ENCODE measurements at regions not wholly inside any gene's neighbourhood (a gene's known extent, or its start where the extent isn't known, plus 50 kb on each side); places are given as distances from the start of the nearest gene placed in this dataset.

- no peak for TF ChIP-seq CTCF (IDR thresholded peaks at IDR 0.05)
- Histone ChIP-seq H3K4me1 (no peaks in the 10 kb centered on the region), H3K9me3 (no peaks in the 10 kb centered on the region), H3K27ac (no peak overlapping the region), H3K36me3 (no peaks in the 10 kb centered on the region), H3K27me3 (no peaks in the 10 kb centered on the region), H3K4me3 (no peak overlapping the region)
- no peak for DNase-seq
- intact Hi-C loops (cut with DNase I; ENCODE audit: low total_unique reads): no loop called here
Observed at GRCh38 chr5:165783024-165783423, 2277.6 kb downstream of the MAT2B start.

DNA sequence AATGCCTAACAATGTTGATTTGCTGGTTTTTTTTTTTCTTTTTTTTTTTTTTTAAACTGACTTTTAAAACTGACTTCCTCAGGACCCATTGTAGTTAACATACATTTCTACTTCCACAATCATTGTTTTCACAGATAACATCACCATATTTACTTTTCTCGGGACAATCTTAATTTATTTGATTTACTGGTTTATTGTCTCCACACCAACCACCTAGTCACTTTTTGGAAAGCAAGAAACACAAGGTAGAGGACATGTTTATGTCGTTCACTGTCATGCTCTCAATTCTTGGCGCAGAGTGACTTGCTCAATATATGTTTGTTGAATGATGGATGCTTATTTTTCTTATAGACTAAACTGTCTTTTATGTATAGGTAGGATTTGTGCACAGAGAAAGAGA is 2280.7 kb downstream of the MAT2B start:
- no peak for DNase-seq
- Histone ChIP-seq H3K27me3 (no peaks in the 10 kb centered on the region), H3K9me3 (no peaks in the 10 kb centered on the region), H3K4me1 (no peaks in the 10 kb centered on the region), H3K4me3 (no peak overlapping the region), H3K36me3 (no peaks in the 10 kb centered on the region), H3K27ac (no peak overlapping the region)
- TF ChIP-seq CTCF (IDR thresholded peaks at IDR 0.05): no peak
- intact Hi-C loops (cut with DNase I; ENCODE audit: low total_unique reads): no loop called here

DNA sequence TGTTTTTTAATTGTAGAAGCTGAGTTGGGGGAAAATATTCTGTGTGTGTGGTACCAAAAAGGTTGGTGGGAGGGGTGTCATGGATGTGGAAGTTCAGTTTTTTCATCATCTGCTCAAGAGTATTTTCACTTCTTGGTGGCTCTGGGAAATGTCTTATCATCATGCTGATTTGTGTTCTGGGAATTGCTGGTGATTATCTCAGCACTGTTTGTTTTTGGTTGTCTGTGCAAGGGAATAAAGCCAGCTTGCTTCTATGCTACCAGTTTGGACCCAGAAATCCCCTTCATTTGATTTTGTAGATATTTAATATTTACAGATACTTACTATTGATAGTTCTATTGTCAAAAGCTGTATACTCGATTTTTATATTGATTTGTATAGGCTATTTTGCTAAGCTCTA is 2289.7 kb downstream of the MAT2B start:
- Histone ChIP-seq H3K9me3 (peaks cover 0 to 4% (median 0%) of the 10 kb centered on the region in 3 donors), H3K4me3 (no peak overlapping the region), H3K27me3 (no peaks in the 10 kb centered on the region), H3K4me1 (no peaks in the 10 kb centered on the region), H3K36me3 (no peaks in the 10 kb centered on the region), H3K27ac (no peak overlapping the region)
- no peak for DNase-seq
- intact Hi-C loops (cut with DNase I; ENCODE audit: low total_unique reads): no loop called here
- no peak for TF ChIP-seq CTCF (IDR thresholded peaks at IDR 0.05)

GRCh38 chr5:165805756-165806155 is 2300.3 kb downstream of the MAT2B start:
- Histone ChIP-seq H3K4me1 (no peaks in the 10 kb centered on the region), H3K36me3 (no peaks in the 10 kb centered on the region), H3K9me3 (no peaks in the 10 kb centered on the region), H3K27me3 (no peaks in the 10 kb centered on the region), H3K4me3 (no peak overlapping the region), H3K27ac (no peak overlapping the region)
- TF ChIP-seq CTCF (IDR thresholded peaks at IDR 0.05): no peak
- intact Hi-C loops (cut with DNase I; ENCODE audit: low total_unique reads): no loop called here
- DNase-seq: no peak

GRCh38 chr5:165808335-165808734 is 2302.9 kb downstream of the MAT2B start:
- no peak overlapping the region for H3K4me3 ChIP-seq
- no peaks in the 10 kb centered on the region for H3K36me3 ChIP-seq
- H3K27me3 ChIP-seq: no peaks in the 10 kb centered on the region
- no peak for DNase-seq
- H3K9me3 ChIP-seq: no peaks in the 10 kb centered on the region
- intact Hi-C loops (cut with DNase I; ENCODE audit: low total_unique reads): no loop called here
- no peak for TF ChIP-seq CTCF (IDR thresholded peaks at IDR 0.05)
- H3K4me1 ChIP-seq: no peaks in the 10 kb centered on the region
- no peak overlapping the region for H3K27ac ChIP-seq

DNA sequence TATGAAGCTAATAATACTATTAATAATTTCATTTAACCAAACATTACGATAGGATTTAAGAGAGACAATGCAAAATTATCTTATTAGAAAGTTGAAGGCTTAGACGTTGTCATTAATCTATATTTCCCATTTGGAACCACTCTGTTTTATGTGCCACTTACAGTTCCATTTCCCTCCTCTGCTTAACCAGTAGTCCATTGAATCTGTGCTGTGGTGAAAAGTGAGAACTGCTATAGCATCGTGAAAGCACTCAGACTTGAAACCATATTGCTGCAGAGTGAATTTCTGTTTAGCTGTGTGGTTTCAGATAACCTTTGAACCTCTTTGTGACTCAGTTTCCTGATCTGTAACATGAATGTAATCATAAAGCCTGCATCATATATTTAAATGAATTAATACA is 2304.5 kb downstream of the MAT2B start:
- intact Hi-C loops (cut with DNase I; ENCODE audit: low total_unique reads): no loop called here

More for the DNA sequence above, 2304.5 kb downstream of the MAT2B start:
- no peak for TF ChIP-seq CTCF (IDR thresholded peaks at IDR 0.05)
- no peaks in the 10 kb centered on the region for H3K9me3 ChIP-seq
- H3K4me1 ChIP-seq: no peaks in the 10 kb centered on the region
- no peak overlapping the region for H3K27ac ChIP-seq
- no peaks in the 10 kb centered on the region for H3K36me3 ChIP-seq
- no peak for DNase-seq
- no peak overlapping the region for H3K4me3 ChIP-seq
- H3K27me3 ChIP-seq: no peaks in the 10 kb centered on the region

Measured in tibial artery (tissue), 4 donors.